ENCODE measurements at regions not wholly inside any gene's neighbourhood (a gene's known extent, or its start where the extent isn't known, plus 50 kb on each side); places are given as distances from the start of the nearest gene placed in this dataset.

- H3K36me3 ChIP-seq (ENCODE audit: control insufficient read depth, insufficient read depth, low read length): no peaks in the 10 kb centered on the region
- H3K4me1 ChIP-seq (ENCODE audit: control insufficient read depth, insufficient read depth, low read length): no peaks in the 10 kb centered on the region
- H3K27ac ChIP-seq (ENCODE audit: low read depth, low read length): no peak overlapping the region
- Mint-ChIP-seq H3K4me1 (peaks cover 6% of the 10 kb centered on the region), H3K4me3 (no peak overlapping the region), H3K9me3 (no peaks in the 10 kb centered on the region), H3K27me3 (ENCODE audit: insufficient read depth) (peaks cover 6% of the 10 kb centered on the region), H3K36me3 (ENCODE audit: low read depth) (no peaks in the 10 kb centered on the region), H3K27ac (no peak overlapping the region)
- no peak overlapping the region for H3K9ac ChIP-seq (ENCODE audit: extremely low read depth, low read length, poor library complexity, severe bottlenecking)
- H3K4me3 ChIP-seq (ENCODE audit: low read length): no peak overlapping the region
- no peak for TF ChIP-seq CTCF (conservative IDR thresholded peaks at IDR 0.05)
- 92 to 93% methylated on average over 21 to 26 of the region's 26 CpGs for WGBS, 2 experiments (ENCODE audit: insufficient coverage in 1 of 2, insufficient read length in 1 of 2)
- no peak for DNase-seq
- no peaks in the 10 kb centered on the region for H3K9me3 ChIP-seq (ENCODE audit: control insufficient read depth, low read length)
- H3K27me3 ChIP-seq (ENCODE audit: control insufficient read depth, insufficient read depth, low read length, poor library complexity, severe bottlenecking): no peaks in the 10 kb centered on the region
Observed at GRCh38 chr20:56873836-56874235, 244.7 kb downstream of the TFAP2C start.

GRCh38 chr20:56875052-56875659, 246.1 kb downstream of the TFAP2C start:
- H3K27ac Mint-ChIP-seq: no peak overlapping the region

GRCh38 chr20:56875803-56876202, 246.7 kb downstream of the TFAP2C start:
- no peaks in the 10 kb centered on the region for H3K4me1 ChIP-seq (ENCODE audit: control insufficient read depth, insufficient read depth, low read length)
- no peak overlapping the region for H3K9ac ChIP-seq (ENCODE audit: extremely low read depth, low read length, poor library complexity, severe bottlenecking)
- no peaks in the 10 kb centered on the region for H3K36me3 ChIP-seq (ENCODE audit: control insufficient read depth, insufficient read depth, low read length)
- H3K9me3 Mint-ChIP-seq: no peaks in the 10 kb centered on the region
- no peak overlapping the region for H3K27ac Mint-ChIP-seq
- H3K4me3 ChIP-seq (ENCODE audit: low read length): no peak overlapping the region
- no peaks in the 10 kb centered on the region for H3K27me3 ChIP-seq (ENCODE audit: control insufficient read depth, insufficient read depth, low read length, poor library complexity, severe bottlenecking)
- 96 to 100% methylated on average over 3 to 7 of the region's 7 CpGs for whole genome bisulfite sequencing, 2 experiments (ENCODE audit: insufficient coverage in 1 of 2, insufficient read length in 1 of 2)
- H3K4me3 Mint-ChIP-seq: no peak overlapping the region
- peaks cover 6% of the 10 kb centered on the region for H3K4me1 Mint-ChIP-seq
- H3K36me3 Mint-ChIP-seq (ENCODE audit: low read depth): no peaks in the 10 kb centered on the region
- peaks cover 7% of the 10 kb centered on the region for H3K27me3 Mint-ChIP-seq (ENCODE audit: insufficient read depth)
- no peaks in the 10 kb centered on the region for H3K9me3 ChIP-seq (ENCODE audit: control insufficient read depth, low read length)
- no peak for TF ChIP-seq CTCF (conservative IDR thresholded peaks at IDR 0.05)
- H3K27ac ChIP-seq (ENCODE audit: low read depth, low read length): no peak overlapping the region
- no peak for DNase-seq

More at GRCh38 chr20:56875052-56875659, 246.1 kb downstream of the TFAP2C start:
- H3K36me3 Mint-ChIP-seq (ENCODE audit: low read depth): no peaks in the 10 kb centered on the region
- no peaks in the 10 kb centered on the region for H3K36me3 ChIP-seq (ENCODE audit: control insufficient read depth, insufficient read depth, low read length)
- H3K9ac ChIP-seq (ENCODE audit: extremely low read depth, low read length, poor library complexity, severe bottlenecking): no peak overlapping the region
- no peaks in the 10 kb centered on the region for H3K4me1 ChIP-seq (ENCODE audit: control insufficient read depth, insufficient read depth, low read length)
- no peaks in the 10 kb centered on the region for H3K9me3 Mint-ChIP-seq
- H3K4me3 Mint-ChIP-seq: no peak overlapping the region
- no peak overlapping the region for H3K4me3 ChIP-seq (ENCODE audit: low read length)
- peaks cover 6% of the 10 kb centered on the region for H3K4me1 Mint-ChIP-seq
- H3K9me3 ChIP-seq (ENCODE audit: control insufficient read depth, low read length): no peaks in the 10 kb centered on the region
- 62 to 70% methylated on average over 5 to 6 of the region's 6 CpGs for WGBS, 2 experiments (ENCODE audit: insufficient coverage in 1 of 2, insufficient read length in 1 of 2)
- H3K27ac ChIP-seq (ENCODE audit: low read depth, low read length): no peak overlapping the region
- DNase-seq: peak; percentile 62
- no peak for TF ChIP-seq CTCF (conservative IDR thresholded peaks at IDR 0.05)
- H3K27me3 ChIP-seq (ENCODE audit: control insufficient read depth, insufficient read depth, low read length, poor library complexity, severe bottlenecking): no peaks in the 10 kb centered on the region
- peaks cover 6% of the 10 kb centered on the region for H3K27me3 Mint-ChIP-seq (ENCODE audit: insufficient read depth)

Data from endodermal cell (in vitro differentiated cells).